ENCODE measurements at regions not wholly inside any gene's neighbourhood (a gene's known extent, or its start where the extent isn't known, plus 50 kb on each side); places are given as distances from the start of the nearest gene placed in this dataset.

DNA sequence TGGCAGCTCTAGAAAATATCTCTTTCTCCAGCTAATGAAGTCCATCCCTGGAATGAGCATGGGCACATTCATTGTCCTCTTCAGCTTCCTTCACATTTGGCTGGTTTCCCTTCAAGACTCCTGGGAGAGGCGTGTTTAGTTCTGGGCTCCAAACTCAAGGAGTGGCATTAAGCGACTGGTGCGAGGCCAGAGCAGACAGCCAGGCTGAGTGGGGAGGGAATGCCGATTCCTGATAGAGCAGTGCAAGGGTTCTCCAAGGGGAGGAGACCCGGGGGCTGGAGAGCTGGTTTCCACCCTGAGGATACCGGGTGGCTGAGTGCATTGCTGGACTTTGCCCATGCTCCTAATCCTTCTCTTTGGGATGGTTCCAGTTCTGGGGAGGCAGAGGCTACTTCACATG lies 372.1 kb downstream of the RPS24 start:
- TF ChIP-seq, protein P1, sequence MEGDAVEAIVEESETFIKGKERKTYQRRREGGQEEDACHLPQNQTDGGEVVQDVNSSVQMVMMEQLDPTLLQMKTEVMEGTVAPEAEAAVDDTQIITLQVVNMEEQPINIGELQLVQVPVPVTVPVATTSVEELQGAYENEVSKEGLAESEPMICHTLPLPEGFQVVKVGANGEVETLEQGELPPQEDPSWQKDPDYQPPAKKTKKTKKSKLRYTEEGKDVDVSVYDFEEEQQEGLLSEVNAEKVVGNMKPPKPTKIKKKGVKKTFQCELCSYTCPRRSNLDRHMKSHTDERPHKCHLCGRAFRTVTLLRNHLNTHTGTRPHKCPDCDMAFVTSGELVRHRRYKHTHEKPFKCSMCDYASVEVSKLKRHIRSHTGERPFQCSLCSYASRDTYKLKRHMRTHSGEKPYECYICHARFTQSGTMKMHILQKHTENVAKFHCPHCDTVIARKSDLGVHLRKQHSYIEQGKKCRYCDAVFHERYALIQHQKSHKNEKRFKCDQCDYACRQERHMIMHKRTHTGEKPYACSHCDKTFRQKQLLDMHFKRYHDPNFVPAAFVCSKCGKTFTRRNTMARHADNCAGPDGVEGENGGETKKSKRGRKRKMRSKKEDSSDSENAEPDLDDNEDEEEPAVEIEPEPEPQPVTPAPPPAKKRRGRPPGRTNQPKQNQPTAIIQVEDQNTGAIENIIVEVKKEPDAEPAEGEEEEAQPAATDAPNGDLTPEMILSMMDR (IDR thresholded peaks at IDR 0.05; ENCODE audit: insufficient read depth, low read length, poor library complexity, severe bottlenecking): no peak
- Histone ChIP-seq H3K27me3 (ENCODE audit: control insufficient read depth, insufficient read depth, low read length) (peaks cover 7% of the 10 kb centered on the region), H3K36me3 (ENCODE audit: control insufficient read depth, insufficient read depth, low read length) (no peaks in the 10 kb centered on the region), H3K4me3 (ENCODE audit: low read depth, low read length) (no peak overlapping the region)
- DNase-seq (ENCODE audit: low read depth): no peak

GRCh38 chr10:78406648-78407008 lies 373.0 kb downstream of the RPS24 start:
- peak overlapping the region; percentile 22 for H3K4me3 ChIP-seq (ENCODE audit: low read depth, low read length)
- DNase-seq (ENCODE audit: low read depth): no peak

DNA sequence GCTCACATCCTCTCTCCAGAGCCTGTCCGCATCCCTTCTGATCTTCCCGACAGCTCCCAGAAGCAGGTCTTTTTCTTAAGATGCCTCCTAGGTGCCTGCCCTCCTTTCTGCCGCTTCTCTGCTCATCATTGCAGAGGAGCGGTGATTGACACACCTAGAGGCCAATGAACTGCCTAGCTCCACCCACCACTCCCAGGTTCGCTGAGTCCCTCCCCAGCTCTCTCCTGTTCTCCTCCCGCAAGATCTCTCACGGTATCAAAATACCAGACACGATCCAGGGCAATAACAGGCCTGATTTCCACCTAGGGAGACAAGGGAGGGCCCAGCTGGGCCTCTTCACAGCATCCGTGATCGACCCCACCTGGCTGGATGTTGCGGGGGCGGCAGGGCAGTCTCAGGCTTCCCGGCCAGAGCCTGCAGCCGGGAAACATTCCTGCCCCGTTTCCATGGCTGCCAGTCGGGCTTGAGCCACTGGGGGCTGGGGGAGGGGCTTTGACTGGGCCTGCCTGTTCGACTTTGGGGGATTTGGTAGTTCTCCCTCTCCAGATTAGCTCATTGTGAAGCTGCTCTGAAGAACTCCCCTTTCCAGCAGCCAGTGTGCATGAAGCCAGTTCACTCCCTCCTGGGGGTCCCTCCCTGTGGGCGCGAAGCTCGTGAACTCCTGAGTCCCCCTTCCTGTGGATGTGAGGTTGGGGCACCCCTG lies 373.5 kb downstream of the RPS24 start:
- Histone ChIP-seq H3K4me3 (ENCODE audit: low read depth, low read length) (peak overlapping the region; percentile 45), H3K36me3 (ENCODE audit: control insufficient read depth, insufficient read depth, low read length) (no peaks in the 10 kb centered on the region), H3K27me3 (ENCODE audit: control insufficient read depth, insufficient read depth, low read length) (peaks cover 7% of the 10 kb centered on the region)
- DNase-seq (ENCODE audit: low read depth): peak; percentile 77
- TF ChIP-seq, protein P1 (IDR thresholded peaks at IDR 0.05; ENCODE audit: insufficient read depth, low read length, poor library complexity, severe bottlenecking): no peak

More at GRCh38 chr10:78406648-78407008, 373.0 kb downstream of the RPS24 start:
- H3K36me3 ChIP-seq (ENCODE audit: control insufficient read depth, insufficient read depth, low read length): no peaks in the 10 kb centered on the region
- peaks cover 7% of the 10 kb centered on the region for H3K27me3 ChIP-seq (ENCODE audit: control insufficient read depth, insufficient read depth, low read length)
- TF ChIP-seq, protein P1 (IDR thresholded peaks at IDR 0.05; ENCODE audit: insufficient read depth, low read length, poor library complexity, severe bottlenecking): no peak

- H3K4me3 ChIP-seq (ENCODE audit: low read depth, low read length): no peak overlapping the region
- TF ChIP-seq, protein P1 (IDR thresholded peaks at IDR 0.05; ENCODE audit: insufficient read depth, low read length, poor library complexity, severe bottlenecking): no peak
- no peak for DNase-seq (ENCODE audit: low read depth)
These were observed 374.3 kb downstream of the RPS24 start for GRCh38 chr10:78407966-78408365.

DNA sequence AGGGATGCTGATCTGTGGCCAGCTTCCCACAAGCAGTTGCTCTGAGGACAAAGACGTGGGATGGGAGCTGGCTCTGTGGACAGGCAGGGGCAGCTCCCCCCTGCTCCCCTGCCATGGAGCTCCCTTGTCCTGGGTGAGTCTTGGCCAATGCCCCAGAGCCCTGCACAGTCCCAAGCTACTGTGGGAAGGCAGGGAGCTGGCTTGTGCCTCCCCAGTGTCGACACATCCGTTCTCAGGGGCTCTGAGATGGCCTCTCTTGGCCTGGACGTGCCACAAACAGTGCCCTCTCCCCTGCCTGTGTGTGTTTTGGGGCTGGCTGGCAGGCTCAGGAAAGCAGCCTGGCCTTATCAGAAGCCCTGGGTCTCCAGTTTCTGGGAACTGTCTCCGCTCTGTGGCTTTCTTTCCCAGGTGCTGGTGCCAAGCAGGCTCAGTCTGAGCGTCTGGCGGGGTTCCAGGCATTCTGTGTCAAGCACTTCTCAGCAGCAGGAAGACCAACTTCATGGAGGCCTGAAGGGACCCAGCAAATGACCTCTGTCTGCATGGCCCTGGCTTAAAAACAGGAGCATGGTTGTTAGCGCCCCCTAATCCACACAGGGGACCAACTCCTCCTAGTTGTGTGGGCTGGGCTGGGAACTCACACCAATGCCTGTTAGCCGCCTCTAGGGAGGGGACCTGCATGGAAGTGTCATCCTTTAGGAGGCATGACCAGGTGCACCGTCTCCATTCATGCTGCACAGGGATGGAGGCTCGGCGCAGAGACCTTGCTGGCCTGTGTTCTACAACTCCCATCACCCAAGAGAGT lies 375.2 kb downstream of the RPS24 start:
- TF ChIP-seq, protein P1 (IDR thresholded peaks at IDR 0.05; ENCODE audit: insufficient read depth, low read length, poor library complexity, severe bottlenecking): no peak
- H3K36me3 ChIP-seq (ENCODE audit: control insufficient read depth, insufficient read depth, low read length): no peaks in the 10 kb centered on the region
- no peak for DNase-seq (ENCODE audit: low read depth)
- H3K27me3 ChIP-seq (ENCODE audit: control insufficient read depth, insufficient read depth, low read length): peaks cover 7% of the 10 kb centered on the region
- no peak overlapping the region for H3K4me3 ChIP-seq (ENCODE audit: low read depth, low read length)

More at GRCh38 chr10:78407966-78408365, 374.3 kb downstream of the RPS24 start:
- H3K36me3 ChIP-seq (ENCODE audit: control insufficient read depth, insufficient read depth, low read length): no peaks in the 10 kb centered on the region
- H3K27me3 ChIP-seq (ENCODE audit: control insufficient read depth, insufficient read depth, low read length): peaks cover 7% of the 10 kb centered on the region
